ENCODE measurements at regions not wholly inside any gene's neighbourhood (a gene's known extent, or its start where the extent isn't known, plus 50 kb on each side); places are given as distances from the start of the nearest gene placed in this dataset.

DNA sequence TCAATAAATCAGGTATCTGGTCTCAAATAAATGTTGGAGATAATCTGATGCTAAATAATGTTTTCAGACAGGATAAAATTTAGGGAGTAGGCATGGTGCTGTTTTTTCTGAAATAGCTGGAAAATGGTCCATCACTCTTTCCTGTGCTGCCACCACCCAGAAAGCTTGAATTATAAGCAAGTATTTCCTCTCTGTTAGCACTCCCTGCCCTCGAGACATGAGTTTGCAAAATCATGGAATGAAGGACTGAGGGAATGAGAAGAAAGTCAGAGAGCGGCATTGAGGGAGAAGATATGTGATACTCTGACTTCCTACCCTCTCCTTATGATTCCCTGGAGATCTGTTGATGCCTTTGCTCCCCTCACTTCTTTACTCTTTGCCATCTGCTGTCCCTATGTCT lies 1095.7 kb downstream of the IGSF11 start:
- H3K27me3 ChIP-seq (ENCODE audit: insufficient read depth): no peaks in the 10 kb centered on the region
- H3K79me2 ChIP-seq (replicated peaks; ENCODE audit: insufficient read depth): no peaks in the 10 kb centered on the region
- no peak for TF ChIP-seq JUNB (IDR thresholded peaks at IDR 0.05; ENCODE audit: unreplicated experiment)
- TF ChIP-seq, protein P1, sequence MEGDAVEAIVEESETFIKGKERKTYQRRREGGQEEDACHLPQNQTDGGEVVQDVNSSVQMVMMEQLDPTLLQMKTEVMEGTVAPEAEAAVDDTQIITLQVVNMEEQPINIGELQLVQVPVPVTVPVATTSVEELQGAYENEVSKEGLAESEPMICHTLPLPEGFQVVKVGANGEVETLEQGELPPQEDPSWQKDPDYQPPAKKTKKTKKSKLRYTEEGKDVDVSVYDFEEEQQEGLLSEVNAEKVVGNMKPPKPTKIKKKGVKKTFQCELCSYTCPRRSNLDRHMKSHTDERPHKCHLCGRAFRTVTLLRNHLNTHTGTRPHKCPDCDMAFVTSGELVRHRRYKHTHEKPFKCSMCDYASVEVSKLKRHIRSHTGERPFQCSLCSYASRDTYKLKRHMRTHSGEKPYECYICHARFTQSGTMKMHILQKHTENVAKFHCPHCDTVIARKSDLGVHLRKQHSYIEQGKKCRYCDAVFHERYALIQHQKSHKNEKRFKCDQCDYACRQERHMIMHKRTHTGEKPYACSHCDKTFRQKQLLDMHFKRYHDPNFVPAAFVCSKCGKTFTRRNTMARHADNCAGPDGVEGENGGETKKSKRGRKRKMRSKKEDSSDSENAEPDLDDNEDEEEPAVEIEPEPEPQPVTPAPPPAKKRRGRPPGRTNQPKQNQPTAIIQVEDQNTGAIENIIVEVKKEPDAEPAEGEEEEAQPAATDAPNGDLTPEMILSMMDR (conservative IDR thresholded peaks at IDR 0.05; ENCODE audit: low read depth in 2 of 2): no peak
- TF ChIP-seq CREB1 (CRISPR knock-in tag; IDR thresholded peaks at IDR 0.05; ENCODE audit: low read depth): no peak
- TF ChIP-seq NANOG (IDR thresholded peaks at IDR 0.05; ENCODE audit: borderline replicate concordance): no peak
- no peak for TF ChIP-seq EZH2 (IDR thresholded peaks at IDR 0.05; ENCODE audit: low read depth, unreplicated experiment)
- TF ChIP-seq, protein P2, sequence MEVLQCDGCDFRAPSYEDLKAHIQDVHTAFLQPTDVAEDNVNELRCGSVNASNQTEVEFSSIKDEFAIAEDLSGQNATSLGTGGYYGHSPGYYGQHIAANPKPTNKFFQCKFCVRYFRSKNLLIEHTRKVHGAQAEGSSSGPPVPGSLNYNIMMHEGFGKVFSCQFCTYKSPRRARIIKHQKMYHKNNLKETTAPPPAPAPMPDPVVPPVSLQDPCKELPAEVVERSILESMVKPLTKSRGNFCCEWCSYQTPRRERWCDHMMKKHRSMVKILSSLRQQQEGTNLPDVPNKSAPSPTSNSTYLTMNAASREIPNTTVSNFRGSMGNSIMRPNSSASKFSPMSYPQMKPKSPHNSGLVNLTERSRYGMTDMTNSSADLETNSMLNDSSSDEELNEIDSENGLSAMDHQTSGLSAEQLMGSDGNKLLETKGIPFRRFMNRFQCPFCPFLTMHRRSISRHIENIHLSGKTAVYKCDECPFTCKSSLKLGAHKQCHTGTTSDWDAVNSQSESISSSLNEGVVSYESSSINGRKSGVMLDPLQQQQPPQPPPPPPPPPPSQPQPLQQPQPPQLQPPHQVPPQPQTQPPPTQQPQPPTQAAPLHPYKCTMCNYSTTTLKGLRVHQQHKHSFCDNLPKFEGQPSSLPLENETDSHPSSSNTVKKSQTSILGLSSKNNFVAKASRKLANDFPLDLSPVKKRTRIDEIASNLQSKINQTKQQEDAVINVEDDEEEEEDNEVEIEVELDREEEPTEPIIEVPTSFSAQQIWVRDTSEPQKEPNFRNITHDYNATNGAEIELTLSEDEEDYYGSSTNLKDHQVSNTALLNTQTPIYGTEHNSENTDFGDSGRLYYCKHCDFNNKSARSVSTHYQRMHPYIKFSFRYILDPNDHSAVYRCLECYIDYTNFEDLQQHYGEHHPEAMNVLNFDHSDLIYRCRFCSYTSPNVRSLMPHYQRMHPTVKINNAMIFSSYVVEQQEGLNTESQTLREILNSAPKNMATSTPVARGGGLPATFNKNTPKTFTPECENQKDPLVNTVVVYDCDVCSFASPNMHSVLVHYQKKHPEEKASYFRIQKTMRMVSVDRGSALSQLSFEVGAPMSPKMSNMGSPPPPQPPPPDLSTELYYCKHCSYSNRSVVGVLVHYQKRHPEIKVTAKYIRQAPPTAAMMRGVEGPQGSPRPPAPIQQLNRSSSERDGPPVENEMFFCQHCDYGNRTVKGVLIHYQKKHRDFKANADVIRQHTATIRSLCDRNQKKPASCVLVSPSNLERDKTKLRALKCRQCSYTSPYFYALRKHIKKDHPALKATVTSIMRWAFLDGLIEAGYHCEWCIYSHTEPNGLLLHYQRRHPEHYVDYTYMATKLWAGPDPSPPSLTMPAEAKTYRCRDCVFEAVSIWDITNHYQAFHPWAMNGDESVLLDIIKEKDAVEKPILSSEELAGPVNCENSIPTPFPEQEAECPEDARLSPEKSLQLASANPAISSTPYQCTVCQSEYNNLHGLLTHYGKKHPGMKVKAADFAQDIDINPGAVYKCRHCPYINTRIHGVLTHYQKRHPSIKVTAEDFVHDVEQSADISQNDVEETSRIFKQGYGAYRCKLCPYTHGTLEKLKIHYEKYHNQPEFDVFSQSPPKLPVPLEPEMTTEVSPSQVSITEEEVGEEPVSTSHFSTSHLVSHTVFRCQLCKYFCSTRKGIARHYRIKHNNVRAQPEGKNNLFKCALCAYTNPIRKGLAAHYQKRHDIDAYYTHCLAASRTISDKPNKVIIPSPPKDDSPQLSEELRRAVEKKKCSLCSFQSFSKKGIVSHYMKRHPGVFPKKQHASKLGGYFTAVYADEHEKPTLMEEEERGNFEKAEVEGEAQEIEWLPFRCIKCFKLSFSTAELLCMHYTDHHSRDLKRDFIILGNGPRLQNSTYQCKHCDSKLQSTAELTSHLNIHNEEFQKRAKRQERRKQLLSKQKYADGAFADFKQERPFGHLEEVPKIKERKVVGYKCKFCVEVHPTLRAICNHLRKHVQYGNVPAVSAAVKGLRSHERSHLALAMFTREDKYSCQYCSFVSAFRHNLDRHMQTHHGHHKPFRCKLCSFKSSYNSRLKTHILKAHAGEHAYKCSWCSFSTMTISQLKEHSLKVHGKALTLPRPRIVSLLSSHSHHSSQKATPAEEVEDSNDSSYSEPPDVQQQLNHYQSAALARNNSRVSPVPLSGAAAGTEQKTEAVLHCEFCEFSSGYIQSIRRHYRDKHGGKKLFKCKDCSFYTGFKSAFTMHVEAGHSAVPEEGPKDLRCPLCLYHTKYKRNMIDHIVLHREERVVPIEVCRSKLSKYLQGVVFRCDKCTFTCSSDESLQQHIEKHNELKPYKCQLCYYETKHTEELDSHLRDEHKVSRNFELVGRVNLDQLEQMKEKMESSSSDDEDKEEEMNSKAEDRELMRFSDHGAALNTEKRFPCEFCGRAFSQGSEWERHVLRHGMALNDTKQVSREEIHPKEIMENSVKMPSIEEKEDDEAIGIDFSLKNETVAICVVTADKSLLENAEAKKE (CRISPR knock-in tag; IDR thresholded peaks at IDR 0.05): no peak
- Mint-ChIP-seq H3K4me1 (no peaks in the 10 kb centered on the region), H3K36me3 (ENCODE audit: low read depth) (no peaks in the 10 kb centered on the region), H3K27ac (no peak overlapping the region), H3K9me3 (no peaks in the 10 kb centered on the region), H3K27me3 (ENCODE audit: insufficient read depth, low read depth, poor library complexity) (peaks cover 2% of the 10 kb centered on the region), H3K4me3 (no peak overlapping the region)
- no peak overlapping the region for H3K4me3 ChIP-seq
- no peak overlapping the region for H2AFZ ChIP-seq
- no peak for DNase-seq (ENCODE audit: low spot score)
- H3K36me3 ChIP-seq (ENCODE audit: insufficient read depth): no peaks in the 10 kb centered on the region
- H3K4me1 ChIP-seq (ENCODE audit: insufficient read depth): no peaks in the 10 kb centered on the region
- H4K20me1 ChIP-seq (replicated peaks; ENCODE audit: insufficient read depth): no peaks in the 10 kb centered on the region
- peaks cover 10% of the 10 kb centered on the region; the same call in 1 of the 2 replicates for H3K9me2 ChIP-seq (ENCODE audit: insufficient read depth)
- no peaks in the 10 kb centered on the region for H3F3A ChIP-seq (replicated peaks; ENCODE audit: low read depth)
- no peak for ATAC-seq
- H3K4me2 ChIP-seq: no peak overlapping the region
- no peak overlapping the region for H3K27ac ChIP-seq (ENCODE audit: low read depth)

Data from GM23338 (cell line).